ENCODE measurements at regions not wholly inside any gene's neighbourhood (a gene's known extent, or its start where the extent isn't known, plus 50 kb on each side); places are given as distances from the start of the nearest gene placed in this dataset.

GRCh38 chr18:24727685-24728084 lies 267.2 kb downstream of the HRH4 start:
- TF ChIP-seq EP300 (IDR thresholded peaks at IDR 0.05) = no peak
- TF ChIP-seq POLR2A (IDR thresholded peaks at IDR 0.05) = no peak
- no peak for TF ChIP-seq CTCF (IDR thresholded peaks at IDR 0.05)
- TF ChIP-seq POLR2AphosphoS5 (IDR thresholded peaks at IDR 0.05) = no peak
- Histone ChIP-seq H3K9me3 (no peaks in the 10 kb centered on the region), H3K4me3 (no peak overlapping the region), H3K27me3 (peaks cover 5% of the 10 kb centered on the region), H3K4me1 (peaks cover 3% of the 10 kb centered on the region), H3K27ac (no peak overlapping the region), H3K36me3 (no peaks in the 10 kb centered on the region)
- DNase-seq (ENCODE audit: low spot score in 2 of 2) = no peak
- 55% methylated on average over 5 of the region's 6 CpGs for WGBS

- no peaks in the 10 kb centered on the region for H3K9me3 ChIP-seq
Observed at GRCh38 chr18:24731158-24731557, 270.7 kb downstream of the HRH4 start.

DNA sequence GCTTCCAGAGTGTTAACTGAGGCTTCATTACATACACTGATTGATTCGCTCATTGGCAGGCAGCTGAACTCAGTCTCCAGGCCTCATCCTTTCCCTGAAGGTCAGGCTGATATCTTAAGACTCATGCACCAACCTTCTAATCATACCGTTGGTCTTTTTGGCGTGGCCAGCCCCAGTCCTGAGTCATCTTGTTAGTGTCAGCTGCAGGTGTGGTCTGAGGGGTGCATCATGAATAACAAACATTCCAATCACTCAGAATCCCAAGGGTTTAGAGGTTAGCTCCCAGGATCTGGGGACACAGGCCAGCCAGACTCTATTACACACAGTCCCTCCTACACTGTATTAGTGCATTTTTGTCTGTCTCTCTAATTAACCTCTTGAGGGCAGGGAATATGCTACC lies 271.5 kb downstream of the HRH4 start:
- 73% methylated on average over 3 of the region's 3 CpGs for WGBS
- Histone ChIP-seq H3K4me3 (no peak overlapping the region), H3K36me3 (no peaks in the 10 kb centered on the region), H3K27ac (no peak overlapping the region), H3K27me3 (peaks cover 5% of the 10 kb centered on the region), H3K4me1 (peaks cover 15% of the 10 kb centered on the region), H3K9me3 (no peaks in the 10 kb centered on the region)
- TF ChIP-seq EP300 (IDR thresholded peaks at IDR 0.05) = no peak
- TF ChIP-seq POLR2AphosphoS5 (IDR thresholded peaks at IDR 0.05) = no peak
- TF ChIP-seq CTCF (IDR thresholded peaks at IDR 0.05) = no peak
- TF ChIP-seq POLR2A (IDR thresholded peaks at IDR 0.05) = no peak
- DNase-seq (ENCODE audit: low spot score in 2 of 2) = no peak

More at GRCh38 chr18:24731158-24731557, 270.7 kb downstream of the HRH4 start:
- Histone ChIP-seq H3K4me3 (no peak overlapping the region), H3K4me1 (peaks cover 10% of the 10 kb centered on the region), H3K27me3 (peaks cover 5% of the 10 kb centered on the region), H3K27ac (no peak overlapping the region), H3K36me3 (no peaks in the 10 kb centered on the region)
- TF ChIP-seq POLR2AphosphoS5 (IDR thresholded peaks at IDR 0.05) = no peak
- TF ChIP-seq CTCF (IDR thresholded peaks at IDR 0.05) = no peak
- no peak for TF ChIP-seq EP300 (IDR thresholded peaks at IDR 0.05)
- no peak for TF ChIP-seq POLR2A (IDR thresholded peaks at IDR 0.05)
- 58% methylated on average over 6 of the region's 6 CpGs for WGBS
- no peak for DNase-seq (ENCODE audit: low spot score in 2 of 2)

- peaks cover 19% of the 10 kb centered on the region for H3K4me1 ChIP-seq
- TF ChIP-seq POLR2AphosphoS5 (IDR thresholded peaks at IDR 0.05) (no peak), POLR2A (IDR thresholded peaks at IDR 0.05) (no peak), EP300 (IDR thresholded peaks at IDR 0.05) (no peak), CTCF (IDR thresholded peaks at IDR 0.05) (no peak)
- WGBS = 64% methylated on average over 11 of the region's 11 CpGs
- no peak for DNase-seq (ENCODE audit: low spot score in 2 of 2)
- no peaks in the 10 kb centered on the region for H3K9me3 ChIP-seq
- no peaks in the 10 kb centered on the region for H3K27me3 ChIP-seq
- no peak overlapping the region for H3K27ac ChIP-seq
- no peak overlapping the region for H3K4me3 ChIP-seq
- no peaks in the 10 kb centered on the region for H3K36me3 ChIP-seq
Observed at GRCh38 chr18:24734058-24734457, 273.6 kb downstream of the HRH4 start.

- Histone ChIP-seq H3K27ac (no peak overlapping the region), H3K36me3 (no peaks in the 10 kb centered on the region), H3K4me1 (peaks cover 19% of the 10 kb centered on the region), H3K27me3 (no peaks in the 10 kb centered on the region), H3K4me3 (no peak overlapping the region), H3K9me3 (no peaks in the 10 kb centered on the region)
- no peak for DNase-seq (ENCODE audit: low spot score in 2 of 2)
- TF ChIP-seq CTCF (IDR thresholded peaks at IDR 0.05) = no peak
- TF ChIP-seq POLR2AphosphoS5 (IDR thresholded peaks at IDR 0.05) = no peak
- no peak for TF ChIP-seq POLR2A (IDR thresholded peaks at IDR 0.05)
- TF ChIP-seq EP300 (IDR thresholded peaks at IDR 0.05) = no peak
- 92% methylated on average over 5 of the region's 5 CpGs for WGBS
Observed at GRCh38 chr18:24735624-24736231, 275.3 kb downstream of the HRH4 start.

All from suprapubic skin (tissue), 4 donors.